ENCODE measurements at regions not wholly inside any gene's neighbourhood (a gene's known extent, or its start where the extent isn't known, plus 50 kb on each side); places are given as distances from the start of the nearest gene placed in this dataset.
A peak's percentile ranks its signal among the peaks of the same experiment; 100 is the strongest.

GRCh38 chr2:120520929-120521912, 175.3 kb downstream of the INHBB start (continued):
- no peak for TF ChIP-seq MLXIP (CRISPR knock-in tag; IDR thresholded peaks at IDR 0.05; ENCODE audit: borderline replicate concordance)
- no peak for TF ChIP-seq IRF2 (CRISPR knock-in tag; IDR thresholded peaks at IDR 0.05)
- 0 out of 2 replicates have a peak, but pooled peaks have one; percentile 14 for TF ChIP-seq GATAD2A (CRISPR knock-in tag; IDR thresholded peaks at IDR 0.05)
- no peak for TF ChIP-seq CEBPZ (IDR thresholded peaks at IDR 0.05; ENCODE audit: low read length)
- no peak for TF ChIP-seq PAX8 (CRISPR knock-in tag; IDR thresholded peaks at IDR 0.05; ENCODE audit: borderline replicate concordance)
- peak; percentile 92 for TF ChIP-seq ZNF629 (CRISPR knock-in tag; conservative IDR thresholded peaks at IDR 0.05)
- TF ChIP-seq SOX13 (IDR thresholded peaks at IDR 0.05), result no peak
- TF ChIP-seq SOX13 (CRISPR knock-in tag; conservative IDR thresholded peaks at IDR 0.05 in 1 of 2, IDR thresholded peaks at IDR 0.05 in 1 of 2), result no peak
- TF ChIP-seq STAG1 (CRISPR knock-in tag; IDR thresholded peaks at IDR 0.05), result peak; percentile 70
- TF ChIP-seq HIC2 (CRISPR knock-in tag; IDR thresholded peaks at IDR 0.05; ENCODE audit: low read depth), result 0 out of 2 replicates have a peak, but pooled peaks have one; percentile 30
- TF ChIP-seq CCDC6 (CRISPR knock-in tag; IDR thresholded peaks at IDR 0.05), result 0 out of 2 replicates have a peak, but pooled peaks have one; percentile 28
- TF ChIP-seq TEAD3 (CRISPR knock-in tag; optimal IDR thresholded peaks at IDR 0.05; ENCODE audit: borderline replicate concordance), result peak; percentile 22
- TF ChIP-seq ZNF331 (CRISPR knock-in tag; IDR thresholded peaks at IDR 0.05), result 0 out of 2 replicates have a peak, but pooled peaks have one; percentile 13
- TF ChIP-seq, protein P1, sequence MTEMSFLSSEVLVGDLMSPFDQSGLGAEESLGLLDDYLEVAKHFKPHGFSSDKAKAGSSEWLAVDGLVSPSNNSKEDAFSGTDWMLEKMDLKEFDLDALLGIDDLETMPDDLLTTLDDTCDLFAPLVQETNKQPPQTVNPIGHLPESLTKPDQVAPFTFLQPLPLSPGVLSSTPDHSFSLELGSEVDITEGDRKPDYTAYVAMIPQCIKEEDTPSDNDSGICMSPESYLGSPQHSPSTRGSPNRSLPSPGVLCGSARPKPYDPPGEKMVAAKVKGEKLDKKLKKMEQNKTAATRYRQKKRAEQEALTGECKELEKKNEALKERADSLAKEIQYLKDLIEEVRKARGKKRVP (CRISPR knock-in tag; IDR thresholded peaks at IDR 0.05), result no peak
- no peak for TF ChIP-seq SRSF4 (IDR thresholded peaks at IDR 0.05; ENCODE audit: low read depth, low read length, poor library complexity, severe bottlenecking)
- TF ChIP-seq NAIF1 (CRISPR knock-in tag; IDR thresholded peaks at IDR 0.05; ENCODE audit: borderline replicate concordance), result no peak
- TF ChIP-seq HOXA7 (CRISPR knock-in tag; IDR thresholded peaks at IDR 0.05), result no peak
- 0 out of 2 replicates have a peak, but pooled peaks have one; percentile 27 for TF ChIP-seq RELA (CRISPR knock-in tag; IDR thresholded peaks at IDR 0.05)
- TF ChIP-seq ZNF839 (CRISPR knock-in tag; IDR thresholded peaks at IDR 0.05; ENCODE audit: borderline replicate concordance), result no peak
